Stimulated activated naive CD8-positive, alpha-beta T cell treated with anti-CD3 and anti-CD28 coated beads, Interleukin-15, Interleukin-2, amounts not matched to agents 100 ng/mL and 50 ng/mL, for 24 hours (primary cell): ENCODE measurements at regions not wholly inside any gene's neighbourhood (a gene's known extent, or its start where the extent isn't known, plus 50 kb on each side); places are given as distances from the start of the nearest gene placed in this dataset.
A peak's percentile ranks its signal among the peaks of the same experiment; 100 is the strongest.

ENCODE experiments used
- H3K27ac Mint-ChIP-seq: one replicate; pipeline ENCODE4 v1.8.0; 2021; ENCODE audit warnings: mild to moderate bottlenecking, mixed read lengths
- H3K27me3 Mint-ChIP-seq: one replicate; pipeline ENCODE4 v1.8.0; 2021; ENCODE audit warnings: mixed read lengths
- H3K36me3 Mint-ChIP-seq: one replicate; pipeline ENCODE4 v1.8.0; 2021; ENCODE audit warnings: low read depth, mixed read lengths
- H3K4me1 Mint-ChIP-seq: one replicate; pipeline ENCODE4 v1.8.0; 2021; ENCODE audit warnings: low read depth, mixed read lengths
- H3K4me3 Mint-ChIP-seq: one replicate; pipeline ENCODE4 v1.8.0; 2021; ENCODE audit warnings: mild to moderate bottlenecking, mixed read lengths
- H3K9me3 Mint-ChIP-seq: one replicate; pipeline ENCODE4 v1.8.0; 2021; ENCODE audit warnings: mixed read lengths

DNA sequence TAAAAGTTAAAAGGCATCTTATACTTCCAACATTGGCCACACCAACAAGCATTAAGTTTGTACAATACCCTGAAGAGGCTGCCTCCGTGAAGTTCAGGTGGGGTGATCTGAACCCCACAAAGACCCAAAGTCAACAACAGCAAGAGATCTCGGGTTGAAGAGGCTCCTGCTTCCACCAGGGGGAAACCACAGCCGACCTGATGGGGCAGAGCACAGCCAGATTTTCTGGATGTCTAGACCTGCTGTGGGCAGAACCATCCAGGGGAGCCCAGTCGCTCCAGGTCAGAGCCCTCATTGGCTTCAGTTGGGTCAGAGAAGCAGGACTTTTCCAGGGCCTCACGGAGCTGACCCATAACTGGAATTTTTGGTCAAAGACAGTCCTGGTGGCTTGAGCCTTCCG, 66.5 kb upstream of the ACKR3 start:
- no peaks in the 10 kb centered on the region for H3K36me3 Mint-ChIP-seq
- H3K27me3 Mint-ChIP-seq, result peaks cover 20% of the 10 kb centered on the region
- H3K4me1 Mint-ChIP-seq, result peaks cover 7% of the 10 kb centered on the region
- no peak overlapping the region for H3K4me3 Mint-ChIP-seq
- H3K9me3 Mint-ChIP-seq, result no peaks in the 10 kb centered on the region
- no peak overlapping the region for H3K27ac Mint-ChIP-seq

GRCh38 chr2:236503583-236503982, 66.0 kb upstream of the ACKR3 start:
- Mint-ChIP-seq H3K36me3 (no peaks in the 10 kb centered on the region), H3K4me3 (no peak overlapping the region), H3K27me3 (peaks cover 23% of the 10 kb centered on the region), H3K9me3 (no peaks in the 10 kb centered on the region), H3K4me1 (peaks cover 8% of the 10 kb centered on the region), H3K27ac (no peak overlapping the region)

GRCh38 chr2:236505041-236505440, 64.6 kb upstream of the ACKR3 start:
- peaks cover 31% of the 10 kb centered on the region for H3K27me3 Mint-ChIP-seq
- no peak overlapping the region for H3K27ac Mint-ChIP-seq
- H3K4me1 Mint-ChIP-seq, result peaks cover 19% of the 10 kb centered on the region
- no peaks in the 10 kb centered on the region for H3K9me3 Mint-ChIP-seq
- no peaks in the 10 kb centered on the region for H3K36me3 Mint-ChIP-seq
- H3K4me3 Mint-ChIP-seq, result no peak overlapping the region

- Mint-ChIP-seq H3K4me1 (peaks cover 22% of the 10 kb centered on the region), H3K36me3 (no peaks in the 10 kb centered on the region), H3K27me3 (peaks cover 34% of the 10 kb centered on the region), H3K27ac (no peak overlapping the region), H3K9me3 (no peaks in the 10 kb centered on the region), H3K4me3 (no peak overlapping the region)
Observed at GRCh38 chr2:236505648-236506047, 64.0 kb upstream of the ACKR3 start.

- H3K36me3 Mint-ChIP-seq, result no peaks in the 10 kb centered on the region
- H3K4me1 Mint-ChIP-seq, result peaks cover 22% of the 10 kb centered on the region
- peak overlapping the region; percentile 67 for H3K4me3 Mint-ChIP-seq
- H3K9me3 Mint-ChIP-seq, result no peaks in the 10 kb centered on the region
- no peak overlapping the region for H3K27ac Mint-ChIP-seq
- H3K27me3 Mint-ChIP-seq, result peaks cover 34% of the 10 kb centered on the region
Observed at GRCh38 chr2:236507393-236508085, 62.1 kb upstream of the ACKR3 start.

DNA sequence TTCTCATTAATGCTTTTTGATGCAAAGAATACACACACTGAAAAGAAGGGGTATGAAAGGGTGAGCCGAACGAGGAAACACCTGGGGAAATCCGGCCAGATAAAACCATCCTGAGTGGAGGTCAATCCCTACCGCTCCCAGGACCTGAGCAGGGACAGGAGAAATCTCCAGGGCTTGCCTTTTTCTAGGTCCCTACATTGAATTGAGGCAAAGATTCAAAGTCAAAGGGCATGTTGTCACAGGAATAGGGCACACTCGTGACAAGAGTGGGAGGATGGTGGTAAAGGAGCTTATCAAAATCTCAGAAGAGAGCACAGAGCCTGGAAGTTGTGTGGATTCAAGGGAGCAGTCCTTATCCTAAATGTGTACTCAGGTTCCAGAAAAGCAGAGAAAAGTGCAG, 61.2 kb upstream of the ACKR3 start:
- Mint-ChIP-seq H3K9me3 (no peaks in the 10 kb centered on the region), H3K27me3 (peaks cover 34% of the 10 kb centered on the region), H3K4me1 (peaks cover 22% of the 10 kb centered on the region), H3K27ac (peak overlapping the region; percentile 17), H3K4me3 (no peak overlapping the region), H3K36me3 (no peaks in the 10 kb centered on the region)

DNA sequence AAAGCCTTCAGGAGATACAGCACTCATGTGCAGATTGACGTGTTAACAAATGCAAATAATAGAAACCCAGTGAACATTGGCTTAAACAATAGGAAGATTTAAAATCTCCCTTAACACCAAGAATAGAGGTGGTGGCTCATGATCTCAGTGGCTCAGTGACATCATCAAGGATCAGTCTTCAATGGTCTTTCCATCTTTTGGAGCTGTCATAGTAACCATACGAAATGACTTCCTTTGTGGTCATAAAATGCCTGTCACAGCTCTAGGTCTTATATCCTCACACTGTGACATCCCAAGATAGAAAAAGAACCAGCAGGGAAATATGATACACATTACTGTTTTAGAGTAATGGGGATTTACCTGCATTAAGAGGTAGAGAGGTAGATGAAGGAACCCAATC, 59.6 kb upstream of the ACKR3 start:
- no peak overlapping the region for H3K27ac Mint-ChIP-seq
- no peak overlapping the region for H3K4me3 Mint-ChIP-seq
- H3K27me3 Mint-ChIP-seq, result peaks cover 28% of the 10 kb centered on the region
- no peaks in the 10 kb centered on the region for H3K9me3 Mint-ChIP-seq
- peaks cover 22% of the 10 kb centered on the region for H3K4me1 Mint-ChIP-seq
- no peaks in the 10 kb centered on the region for H3K36me3 Mint-ChIP-seq

DNA sequence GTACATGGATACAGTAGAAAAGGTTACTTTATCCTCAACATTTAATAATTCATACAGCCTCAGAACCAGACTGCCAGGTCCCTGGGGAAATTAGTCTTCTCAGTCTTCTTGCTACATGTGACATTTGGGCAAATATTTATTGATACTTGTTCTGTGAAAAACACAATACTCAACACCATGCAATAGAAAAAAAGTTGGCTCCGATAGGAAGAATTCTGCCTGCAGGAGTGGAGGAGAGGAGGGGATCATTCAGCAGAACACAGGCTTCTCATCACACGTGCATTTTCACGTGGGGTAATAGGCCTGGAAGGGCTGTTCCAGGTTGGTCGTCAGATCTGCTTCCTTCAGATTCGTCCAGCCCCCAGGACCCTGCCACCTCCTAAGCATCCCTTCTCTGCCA, 58.4 kb upstream of the ACKR3 start:
- Mint-ChIP-seq H3K9me3 (no peaks in the 10 kb centered on the region), H3K27ac (no peak overlapping the region)

DNA sequence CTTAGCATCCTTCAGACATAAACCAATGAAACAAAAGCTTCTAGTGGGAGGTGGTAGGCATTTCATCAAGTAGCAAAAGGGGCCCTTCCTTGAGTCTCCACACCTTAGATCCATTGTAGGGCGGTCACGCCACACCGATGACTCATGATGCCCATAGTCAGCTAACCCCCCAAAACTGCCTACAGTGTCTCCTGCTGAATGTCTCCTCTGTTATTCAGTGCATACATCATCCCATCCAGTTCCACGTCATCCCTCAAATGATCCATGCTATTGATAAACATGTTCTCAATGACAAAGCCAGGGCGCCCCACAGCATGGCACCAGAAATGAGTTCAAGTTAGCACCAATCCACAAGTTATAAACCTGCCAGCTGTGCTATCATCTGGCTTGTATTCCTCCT, 57.4 kb upstream of the ACKR3 start:
- peaks cover 15% of the 10 kb centered on the region for H3K4me1 Mint-ChIP-seq
- peaks cover 16% of the 10 kb centered on the region for H3K27me3 Mint-ChIP-seq
- no peaks in the 10 kb centered on the region for H3K36me3 Mint-ChIP-seq
- H3K4me3 Mint-ChIP-seq, result no peak overlapping the region
- H3K27ac Mint-ChIP-seq, result no peak overlapping the region
- H3K9me3 Mint-ChIP-seq, result no peaks in the 10 kb centered on the region

More for the DNA sequence above, 58.4 kb upstream of the ACKR3 start:
- Mint-ChIP-seq H3K4me3 (no peak overlapping the region), H3K4me1 (peaks cover 22% of the 10 kb centered on the region), H3K27me3 (peaks cover 21% of the 10 kb centered on the region), H3K36me3 (no peaks in the 10 kb centered on the region)

DNA sequence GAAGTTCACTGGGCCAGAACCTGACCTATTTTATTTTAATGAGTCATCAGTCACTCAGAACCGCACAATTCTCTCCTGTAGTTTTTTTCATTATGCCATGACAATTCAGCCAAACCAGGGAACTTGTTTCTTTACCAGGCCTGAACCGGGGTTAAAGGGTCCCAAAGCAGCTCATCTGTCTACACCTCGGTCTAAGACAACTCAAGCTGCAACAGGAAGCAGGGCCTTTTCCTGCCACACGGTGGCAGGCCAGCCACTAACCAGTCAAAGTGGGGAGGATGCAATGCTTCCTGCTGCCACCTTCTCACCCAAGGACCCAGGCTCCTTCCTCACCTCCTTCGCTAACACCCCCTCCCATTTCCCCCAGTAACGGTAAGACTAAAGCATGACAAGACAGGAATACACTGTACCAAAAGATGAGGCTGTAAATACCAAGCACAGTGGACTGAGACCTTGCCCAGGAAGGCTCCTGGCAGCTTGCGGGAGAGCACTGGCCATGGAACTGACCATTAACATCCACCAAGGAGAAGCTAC, 56.7 kb upstream of the ACKR3 start:
- Mint-ChIP-seq H3K36me3 (no peaks in the 10 kb centered on the region), H3K4me3 (no peak overlapping the region), H3K9me3 (no peaks in the 10 kb centered on the region), H3K27ac (no peak overlapping the region), H3K27me3 (peaks cover 16% of the 10 kb centered on the region), H3K4me1 (peaks cover 15% of the 10 kb centered on the region)

DNA sequence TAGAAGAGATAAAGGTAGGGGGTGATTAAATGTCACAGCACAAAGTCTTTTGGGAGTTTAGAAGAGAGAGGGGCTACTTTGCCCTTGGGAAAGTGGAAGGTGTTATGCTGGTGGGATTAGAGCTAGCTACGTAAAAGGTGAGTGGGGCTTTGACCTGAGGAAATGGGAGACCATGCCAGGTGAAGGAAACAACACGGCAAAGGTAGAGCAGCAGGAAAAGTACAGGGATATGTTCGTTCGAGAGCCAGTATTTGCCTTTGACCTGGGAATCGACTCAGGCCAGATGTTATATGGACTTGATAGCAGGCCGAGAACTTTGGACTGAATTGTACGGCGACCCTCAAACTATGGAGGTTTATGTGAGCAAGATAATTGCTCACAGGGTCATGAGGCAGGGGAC, 55.7 kb upstream of the ACKR3 start:
- Mint-ChIP-seq H3K9me3 (no peaks in the 10 kb centered on the region), H3K4me3 (no peak overlapping the region), H3K4me1 (peaks cover 10% of the 10 kb centered on the region), H3K27me3 (peaks cover 7% of the 10 kb centered on the region), H3K36me3 (no peaks in the 10 kb centered on the region), H3K27ac (no peak overlapping the region)

DNA sequence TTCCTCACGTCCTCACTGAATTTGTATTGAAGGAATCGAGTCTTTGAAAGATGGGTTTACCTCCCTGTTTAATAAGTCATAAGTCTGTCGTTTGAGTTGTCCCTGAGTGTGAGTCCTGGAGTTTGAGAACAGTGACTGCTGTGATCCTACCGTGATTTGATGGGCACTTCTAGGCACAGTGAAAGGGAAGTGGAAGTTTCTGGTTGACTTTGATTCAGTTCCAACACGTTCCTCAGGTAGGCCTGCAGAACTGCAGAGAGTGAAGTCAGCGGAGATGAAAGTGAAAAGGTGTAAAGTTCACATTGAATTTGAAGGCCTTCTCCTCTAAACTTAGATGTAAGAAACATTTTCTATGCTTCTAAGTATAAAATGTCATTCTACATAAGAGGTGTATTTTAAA, 52.9 kb upstream of the ACKR3 start:
- no peaks in the 10 kb centered on the region for H3K36me3 Mint-ChIP-seq
- H3K27me3 Mint-ChIP-seq, result no peaks in the 10 kb centered on the region
- H3K27ac Mint-ChIP-seq, result no peak overlapping the region
- no peaks in the 10 kb centered on the region for H3K9me3 Mint-ChIP-seq
- H3K4me1 Mint-ChIP-seq, result no peaks in the 10 kb centered on the region
- H3K4me3 Mint-ChIP-seq, result no peak overlapping the region

GRCh38 chr2:236517251-236518031, 52.2 kb upstream of the ACKR3 start:
- no peaks in the 10 kb centered on the region for H3K36me3 Mint-ChIP-seq
- no peaks in the 10 kb centered on the region for H3K4me1 Mint-ChIP-seq
- H3K9me3 Mint-ChIP-seq, result no peaks in the 10 kb centered on the region
- no peak overlapping the region for H3K4me3 Mint-ChIP-seq
- H3K27me3 Mint-ChIP-seq, result no peaks in the 10 kb centered on the region
- H3K27ac Mint-ChIP-seq, result no peak overlapping the region
